A172 (cell line): ENCODE measurements at regions not wholly inside any gene's neighbourhood (a gene's known extent, or its start where the extent isn't known, plus 50 kb on each side); places are given as distances from the start of the nearest gene placed in this dataset.

Experiments used
- DNase-seq: peaks from one replicate; pipeline ENCODE4 v3.0.0-alpha.2; 2015; ENCODE audit warnings: low spot score

- DNase-seq = no peak
These were observed 1332.5 kb downstream of the FSTL5 start for GRCh38 chr4:160831165-160831922.

GRCh38 chr4:160835789-160836188, 1328.0 kb downstream of the FSTL5 start:
- peak; percentile 5 for DNase-seq

- no peak for DNase-seq
These were observed 1327.4 kb downstream of the FSTL5 start for GRCh38 chr4:160836431-160836830.

GRCh38 chr4:160846121-160846520, 1317.7 kb downstream of the FSTL5 start:
- DNase-seq = no peak

GRCh38 chr4:160847228-160847627, 1316.6 kb downstream of the FSTL5 start:
- no peak for DNase-seq

- DNase-seq = no peak
These were observed 1315.3 kb downstream of the FSTL5 start for GRCh38 chr4:160848489-160848888.

GRCh38 chr4:160848901-160849760, 1314.7 kb downstream of the FSTL5 start:
- peak; percentile 53 for DNase-seq

- DNase-seq = peak; percentile 23
These were observed 1299.5 kb downstream of the FSTL5 start for GRCh38 chr4:160864253-160864652.

- no peak for DNase-seq
These were observed 1293.9 kb downstream of the FSTL5 start for GRCh38 chr4:160869899-160870298.

GRCh38 chr4:160872491-160872890, 1291.3 kb downstream of the FSTL5 start:
- DNase-seq = no peak

GRCh38 chr4:160877087-160877790, 1286.6 kb downstream of the FSTL5 start:
- no peak for DNase-seq

GRCh38 chr4:160880180-160880579, 1283.6 kb downstream of the FSTL5 start:
- no peak for DNase-seq

GRCh38 chr4:160887668-160888067, 1276.1 kb downstream of the FSTL5 start:
- no peak for DNase-seq

- DNase-seq = no peak
These were observed 1269.7 kb downstream of the FSTL5 start for GRCh38 chr4:160894128-160894527.

GRCh38 chr4:160894809-160895208, 1269.0 kb downstream of the FSTL5 start:
- no peak for DNase-seq

- DNase-seq = no peak
These were observed 1236.5 kb downstream of the FSTL5 start for GRCh38 chr4:160927311-160927710.

- DNase-seq = peak; percentile 1
These were observed 1235.3 kb downstream of the FSTL5 start for GRCh38 chr4:160928482-160928881.

- DNase-seq = no peak
These were observed 1216.1 kb downstream of the FSTL5 start for GRCh38 chr4:160947653-160948052.

GRCh38 chr4:160956875-160957274, 1206.9 kb downstream of the FSTL5 start:
- no peak for DNase-seq

- no peak for DNase-seq
These were observed 1193.9 kb downstream of the FSTL5 start for GRCh38 chr4:160969925-160970324.

- no peak for DNase-seq
These were observed 1183.7 kb downstream of the FSTL5 start for GRCh38 chr4:160980091-160980490.

GRCh38 chr4:160981083-160981482, 1182.7 kb downstream of the FSTL5 start:
- no peak for DNase-seq
